Esophagus (tissue), 2 donors: ENCODE measurements at regions not wholly inside any gene's neighbourhood (a gene's known extent, or its start where the extent isn't known, plus 50 kb on each side); places are given as distances from the start of the nearest gene placed in this dataset.

Source experiments
- H3K27ac ChIP-seq, 2 donors: one replicate each; pipeline ENCODE4 v1.5.1; 2013; ENCODE audit warnings: low read depth in 2 of 2, mild to moderate bottlenecking in 2 of 2, inconsistent platforms in 1 of 2, low read length in 1 of 2, moderate library complexity in 1 of 2
- H3K27me3 ChIP-seq, 2 donors: one replicate each; pipeline ENCODE4 v1.6.1; 2013; ENCODE audit warnings: low read length in 2 of 2, control low read depth in 1 of 2, mild to moderate bottlenecking in 1 of 2; ENCODE audit not compliant: insufficient read depth in 2 of 2, control insufficient read depth in 1 of 2
- H3K36me3 ChIP-seq, 2 donors: one replicate each; pipeline ENCODE4 v1.6.1; 2013; ENCODE audit warnings: low read length in 1 of 2; ENCODE audit not compliant: control insufficient read depth in 2 of 2, insufficient read depth in 2 of 2
- H3K4me1 ChIP-seq, 2 donors: one replicate each; pipeline ENCODE4 v1.6.1; 2013; ENCODE audit warnings: low read length in 1 of 2; ENCODE audit not compliant: control insufficient read depth in 2 of 2, insufficient read depth in 2 of 2
- H3K4me3 ChIP-seq, 2 donors: one replicate each; pipeline ENCODE4 v1.5.1; 2013; ENCODE audit warnings: low read length in 2 of 2, mild to moderate bottlenecking in 2 of 2, low read depth in 1 of 2, moderate library complexity in 1 of 2
- H3K9me3 ChIP-seq, 2 donors: one replicate each; pipeline ENCODE4 v1.6.1; 2013; ENCODE audit warnings: mild to moderate bottlenecking in 2 of 2, low read depth in 1 of 2, low read length in 1 of 2, moderate library complexity in 1 of 2; ENCODE audit not compliant: control insufficient read depth in 2 of 2, insufficient read depth in 1 of 2
- WGBS, 2 donors: extraction: QIAGEN DNeasy Blood & Tissue Kit; methylation state at CpG; one replicate each; pipeline ENCODE4 v1.1.7; 2013; 5-methylcytosine and 5-hydroxymethylcytosine counted together
- donor health status: healthy with polysubstance abuse.
- donor health status: Bipolar disorder and iron deficiency.

- no peaks in the 10 kb centered on the region for H3K27me3 ChIP-seq
- H3K9me3 ChIP-seq = no peaks in the 10 kb centered on the region
- H3K27ac ChIP-seq = no peak overlapping the region
- H3K36me3 ChIP-seq = no peaks in the 10 kb centered on the region
- H3K4me3 ChIP-seq = no peak overlapping the region
- no peaks in the 10 kb centered on the region for H3K4me1 ChIP-seq
- WGBS, 2 donors = 64 to 82% methylated on average over 2 of the region's 2 CpGs
Observed at GRCh38 chr3:66748175-66748876, 247.5 kb upstream of the LRIG1 start.

GRCh38 chr3:66751842-66752241 is 246.3 kb upstream of the KBTBD8 start:
- H3K9me3 ChIP-seq = no peaks in the 10 kb centered on the region
- H3K4me1 ChIP-seq = no peaks in the 10 kb centered on the region
- 78 to 84% methylated on average over 3 of the region's 3 CpGs for WGBS, 2 donors
- no peak overlapping the region for H3K4me3 ChIP-seq
- no peaks in the 10 kb centered on the region for H3K36me3 ChIP-seq
- H3K27ac ChIP-seq = peak overlapping the region in 1 of 2 donors; percentile 8
- no peaks in the 10 kb centered on the region for H3K27me3 ChIP-seq

- Histone ChIP-seq H3K36me3 (no peaks in the 10 kb centered on the region), H3K9me3 (no peaks in the 10 kb centered on the region), H3K4me3 (no peak overlapping the region), H3K27me3 (no peaks in the 10 kb centered on the region), H3K27ac (no peak overlapping the region), H3K4me1 (no peaks in the 10 kb centered on the region)
Observed at GRCh38 chr3:66753670-66754069, 244.4 kb upstream of the KBTBD8 start.

- no peaks in the 10 kb centered on the region for H3K27me3 ChIP-seq
- no peak overlapping the region for H3K4me3 ChIP-seq
- no peak overlapping the region for H3K27ac ChIP-seq
- WGBS, 2 donors = 92 to 93% methylated on average over 7 of the region's 7 CpGs
- H3K4me1 ChIP-seq = no peaks in the 10 kb centered on the region
- H3K36me3 ChIP-seq = no peaks in the 10 kb centered on the region
- H3K9me3 ChIP-seq = no peaks in the 10 kb centered on the region
Observed at GRCh38 chr3:66754613-66755012, 243.5 kb upstream of the KBTBD8 start.

GRCh38 chr3:66755924-66756323 is 242.2 kb upstream of the KBTBD8 start:
- 91 to 96% methylated on average over 6 of the region's 6 CpGs for WGBS, 2 donors

GRCh38 chr3:66756468-66757036 is 241.6 kb upstream of the KBTBD8 start:
- Histone ChIP-seq H3K27ac (no peak overlapping the region), H3K4me3 (no peak overlapping the region), H3K27me3 (no peaks in the 10 kb centered on the region), H3K9me3 (no peaks in the 10 kb centered on the region), H3K4me1 (no peaks in the 10 kb centered on the region), H3K36me3 (no peaks in the 10 kb centered on the region)
- WGBS, 2 donors = 68 to 78% methylated on average over 8 of the region's 8 CpGs

More at GRCh38 chr3:66755924-66756323, 242.2 kb upstream of the KBTBD8 start:
- no peaks in the 10 kb centered on the region for H3K36me3 ChIP-seq
- no peaks in the 10 kb centered on the region for H3K9me3 ChIP-seq
- H3K4me1 ChIP-seq = no peaks in the 10 kb centered on the region
- no peaks in the 10 kb centered on the region for H3K27me3 ChIP-seq
- H3K27ac ChIP-seq = no peak overlapping the region
- H3K4me3 ChIP-seq = no peak overlapping the region

- Histone ChIP-seq H3K9me3 (no peaks in the 10 kb centered on the region), H3K4me3 (no peak overlapping the region), H3K27me3 (no peaks in the 10 kb centered on the region), H3K4me1 (no peaks in the 10 kb centered on the region), H3K36me3 (no peaks in the 10 kb centered on the region), H3K27ac (peak overlapping the region in 1 of 2 donors; percentile 8)
- 53 to 68% methylated on average over 9 of the region's 9 CpGs for WGBS, 2 donors
Observed at GRCh38 chr3:66761093-66761780, 236.9 kb upstream of the KBTBD8 start.

GRCh38 chr3:66762916-66763693 is 235.0 kb upstream of the KBTBD8 start:
- Histone ChIP-seq H3K4me3 (no peak overlapping the region), H3K27ac (peak overlapping the region in 1 of 2 donors; percentile 19), H3K36me3 (no peaks in the 10 kb centered on the region), H3K9me3 (no peaks in the 10 kb centered on the region), H3K4me1 (no peaks in the 10 kb centered on the region), H3K27me3 (no peaks in the 10 kb centered on the region)
- 38 to 55% methylated on average over 6 of the region's 6 CpGs for WGBS, 2 donors

- Histone ChIP-seq H3K4me1 (no peaks in the 10 kb centered on the region), H3K9me3 (no peaks in the 10 kb centered on the region), H3K27ac (no peak overlapping the region), H3K27me3 (no peaks in the 10 kb centered on the region), H3K36me3 (no peaks in the 10 kb centered on the region), H3K4me3 (no peak overlapping the region)
- WGBS, 2 donors = 59 to 63% methylated on average over 5 of the region's 5 CpGs
Observed at GRCh38 chr3:66778107-66778506, 220.0 kb upstream of the KBTBD8 start.
